Mesodermal cell (in vitro differentiated cells): ENCODE measurements at regions not wholly inside any gene's neighbourhood (a gene's known extent, or its start where the extent isn't known, plus 50 kb on each side); places are given as distances from the start of the nearest gene placed in this dataset.

Experiments
- H3K27ac ChIP-seq: 2 replicates; pipeline ENCODE4 v1.7.0; 2013; ENCODE audit warnings: mild to moderate bottlenecking, low read depth, low read length, moderate library complexity; ENCODE audit not compliant: severe bottlenecking
- H3K36me3 ChIP-seq: 2 replicates; pipeline ENCODE4 v1.7.1; 2013; ENCODE audit warnings: mild to moderate bottlenecking, low read length, moderate library complexity; ENCODE audit not compliant: control insufficient read depth, insufficient read depth
- H3K4me1 ChIP-seq: one replicate; pipeline ENCODE4 v1.7.1; 2013; ENCODE audit warnings: mild to moderate bottlenecking, low read length; ENCODE audit not compliant: insufficient read depth, control insufficient read depth, poor library complexity, severe bottlenecking
- H3K4me3 ChIP-seq: 2 replicates; pipeline ENCODE4 v1.7.0; 2013; ENCODE audit warnings: low read length, control low read depth, mild to moderate bottlenecking; ENCODE audit not compliant: insufficient read depth, poor library complexity, severe bottlenecking; ENCODE audit errors: extremely low read depth
- H3K9me3 ChIP-seq: 2 replicates; pipeline ENCODE4 v1.7.1; 2013; ENCODE audit warnings: mild to moderate bottlenecking, low read length, moderate library complexity; ENCODE audit not compliant: control insufficient read depth
- WGBS, 2 experiments: methylation state at CpG; one replicate each; pipeline ENCODE4 v1.1.5; 2013; ENCODE audit warnings: missing lambda C conversion rate in 2 of 2; ENCODE audit not compliant: insufficient coverage in 2 of 2; 5-methylcytosine and 5-hydroxymethylcytosine counted together

- Histone ChIP-seq H3K9me3 (no peaks in the 10 kb centered on the region), H3K27ac (no peak overlapping the region), H3K4me3 (no peak overlapping the region), H3K4me1 (no peaks in the 10 kb centered on the region), H3K36me3 (no peaks in the 10 kb centered on the region)
- 80% methylated on average over 1 of the region's 4 CpGs; no CpG with 5 or more reads in 1 of the 2 experiments for WGBS, 2 experiments
These were observed 340.9 kb upstream of the THRB start for GRCh38 chr3:24835510-24835909.

DNA sequence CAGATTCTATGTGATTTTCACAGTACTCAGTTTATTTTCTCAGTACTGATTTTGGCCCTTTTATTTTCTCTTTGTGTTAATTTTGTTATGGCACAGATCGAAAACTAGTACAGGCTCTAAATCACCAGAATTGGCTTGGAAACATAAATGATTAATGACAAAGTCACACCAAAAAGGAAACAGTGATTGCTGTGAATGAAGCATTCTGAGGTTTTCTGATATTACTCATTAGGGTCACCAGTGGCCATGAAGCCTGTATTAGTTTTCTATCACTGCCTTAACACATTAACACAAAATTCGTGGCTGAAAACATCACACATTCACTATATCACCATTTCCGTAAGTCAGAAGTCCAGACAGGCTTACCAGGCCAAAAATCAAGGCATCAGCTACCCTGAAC, 343.0 kb upstream of the THRB start:
- H3K4me1 ChIP-seq, result no peaks in the 10 kb centered on the region
- H3K4me3 ChIP-seq, result no peak overlapping the region
- WGBS, 2 experiments, result 50 to 100% methylated on average over 1 of the region's 3 CpGs
- H3K9me3 ChIP-seq, result no peaks in the 10 kb centered on the region
- H3K27ac ChIP-seq, result no peak overlapping the region
- no peaks in the 10 kb centered on the region for H3K36me3 ChIP-seq

DNA sequence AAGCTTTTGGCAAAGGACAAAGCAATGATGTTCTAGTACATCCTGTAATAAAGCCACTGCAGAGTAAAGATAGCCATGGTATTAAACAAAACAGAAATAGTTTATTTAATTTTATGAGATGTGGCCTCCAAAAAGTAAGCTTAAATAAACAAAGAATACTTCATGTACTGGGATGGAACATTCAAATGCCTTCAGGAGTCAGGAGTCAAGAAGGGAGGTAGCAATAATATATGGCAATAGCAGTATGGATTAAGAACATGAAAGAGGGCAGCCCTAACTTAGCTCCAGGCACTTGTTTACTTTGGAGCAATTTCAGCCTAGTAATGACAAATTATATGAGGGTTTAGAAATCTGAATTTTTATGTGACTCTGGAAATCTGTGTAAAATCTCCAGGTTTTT, 343.9 kb upstream of the THRB start:
- H3K4me1 ChIP-seq, result no peaks in the 10 kb centered on the region
- no peak overlapping the region for H3K4me3 ChIP-seq
- H3K27ac ChIP-seq, result no peak overlapping the region
- no peaks in the 10 kb centered on the region for H3K36me3 ChIP-seq
- H3K9me3 ChIP-seq, result no peaks in the 10 kb centered on the region

- Histone ChIP-seq H3K36me3 (no peaks in the 10 kb centered on the region), H3K9me3 (no peaks in the 10 kb centered on the region), H3K4me1 (no peaks in the 10 kb centered on the region), H3K27ac (no peak overlapping the region), H3K4me3 (no peak overlapping the region)
- 83 to 100% methylated on average over 1 of the region's 2 CpGs for WGBS, 2 experiments
These were observed 349.3 kb upstream of the THRB start for GRCh38 chr3:24843955-24844354.

DNA sequence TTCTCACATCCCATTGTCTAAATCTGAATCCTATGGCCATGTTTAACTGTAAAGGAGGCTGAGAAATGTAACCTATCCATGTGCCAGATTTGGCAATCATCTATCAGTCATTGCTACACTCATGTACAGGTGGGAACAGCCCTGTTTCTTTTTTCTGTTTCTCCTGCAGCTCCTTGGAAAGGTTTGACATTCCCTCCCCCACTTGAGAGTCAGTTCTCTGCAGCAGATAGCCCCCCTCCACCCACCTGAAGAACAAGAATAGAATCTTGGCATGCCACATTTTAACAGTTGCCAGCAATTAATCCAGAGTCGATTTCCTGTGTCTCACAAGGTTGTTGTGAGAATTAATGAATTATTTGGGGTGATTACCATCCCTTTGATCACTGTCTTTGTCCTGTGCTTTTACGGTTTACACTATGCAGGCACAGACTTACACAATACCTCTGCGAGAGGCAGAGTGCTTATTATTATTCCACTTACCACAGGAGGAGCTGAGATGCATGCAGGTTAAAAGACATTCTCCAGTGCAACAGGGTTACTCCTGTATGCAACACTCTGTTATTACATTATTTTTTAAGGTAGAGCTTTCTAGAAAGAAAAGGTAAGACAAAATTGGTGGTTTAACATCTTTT, 351.0 kb upstream of the THRB start:
- H3K4me3 ChIP-seq, result no peak overlapping the region
- no peaks in the 10 kb centered on the region for H3K4me1 ChIP-seq
- H3K36me3 ChIP-seq, result no peaks in the 10 kb centered on the region
- WGBS, 2 experiments, result 36 to 67% methylated on average over 1 to 2 of the region's 3 CpGs
- no peak overlapping the region for H3K27ac ChIP-seq
- H3K9me3 ChIP-seq, result no peaks in the 10 kb centered on the region

DNA sequence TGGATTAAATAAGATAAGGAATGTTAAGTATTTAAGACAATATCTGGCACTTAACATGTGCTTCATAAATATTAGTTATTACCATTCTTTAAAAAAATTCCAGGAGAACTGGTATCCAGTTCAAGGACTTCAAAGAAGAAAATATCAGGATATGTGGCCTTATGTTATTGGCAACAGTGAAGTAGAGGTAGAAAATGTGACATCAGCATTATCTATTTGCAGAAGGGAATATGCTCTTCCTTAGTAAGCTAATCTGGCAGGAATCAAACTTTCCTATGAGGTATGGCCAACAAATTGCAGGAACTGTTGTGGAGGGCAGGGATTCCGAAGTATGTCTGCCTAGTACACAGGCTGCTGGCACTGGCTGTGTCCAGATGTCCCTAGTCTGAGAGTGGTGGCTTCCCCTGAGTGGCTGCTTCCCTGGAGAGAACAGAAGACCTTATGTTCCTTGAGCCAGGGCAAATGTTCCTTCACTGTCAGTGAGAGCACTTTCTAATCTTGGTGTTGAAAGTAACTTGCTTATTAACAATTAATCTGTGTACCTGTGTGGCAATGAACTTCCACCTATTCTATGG, 351.7 kb upstream of the THRB start:
- Histone ChIP-seq H3K4me1 (no peaks in the 10 kb centered on the region), H3K4me3 (no peak overlapping the region), H3K36me3 (no peaks in the 10 kb centered on the region), H3K27ac (no peak overlapping the region), H3K9me3 (no peaks in the 10 kb centered on the region)
- 88% methylated on average over 1 of the region's 1 CpG; no CpG with 5 or more reads in 1 of the 2 experiments for WGBS, 2 experiments

GRCh38 chr3:24850245-24850644, 355.6 kb upstream of the THRB start:
- H3K9me3 ChIP-seq, result no peaks in the 10 kb centered on the region
- H3K4me3 ChIP-seq, result no peak overlapping the region
- H3K36me3 ChIP-seq, result no peaks in the 10 kb centered on the region
- WGBS, 2 experiments, result 67 to 83% methylated on average over 1 of the region's 2 CpGs
- no peaks in the 10 kb centered on the region for H3K4me1 ChIP-seq
- no peak overlapping the region for H3K27ac ChIP-seq

GRCh38 chr3:24853685-24854490, 359.2 kb upstream of the THRB start:
- H3K36me3 ChIP-seq, result no peaks in the 10 kb centered on the region
- 75 to 82% methylated on average over 2 to 3 of the region's 4 CpGs for WGBS, 2 experiments
- H3K4me1 ChIP-seq, result no peaks in the 10 kb centered on the region
- H3K27ac ChIP-seq, result no peak overlapping the region
- no peaks in the 10 kb centered on the region for H3K9me3 ChIP-seq
- no peak overlapping the region for H3K4me3 ChIP-seq

GRCh38 chr3:24854748-24855147, 360.1 kb upstream of the THRB start:
- no peak overlapping the region for H3K27ac ChIP-seq
- no peak overlapping the region for H3K4me3 ChIP-seq
- H3K9me3 ChIP-seq, result no peaks in the 10 kb centered on the region
- H3K4me1 ChIP-seq, result no peaks in the 10 kb centered on the region
- 100% methylated on average over 1 of the region's 4 CpGs for WGBS, 2 experiments
- H3K36me3 ChIP-seq, result no peaks in the 10 kb centered on the region

GRCh38 chr3:24857945-24858344, 363.3 kb upstream of the THRB start:
- H3K4me3 ChIP-seq, result no peak overlapping the region
- no peaks in the 10 kb centered on the region for H3K36me3 ChIP-seq
- no peak overlapping the region for H3K27ac ChIP-seq
- H3K9me3 ChIP-seq, result no peaks in the 10 kb centered on the region
- no CpG with 5 or more reads among the region's 1 CpG for WGBS, 2 experiments
- no peaks in the 10 kb centered on the region for H3K4me1 ChIP-seq

- 93% methylated on average over 3 to 4 of the region's 5 CpGs for whole genome bisulfite sequencing, 2 experiments
- H3K4me1 ChIP-seq, result no peaks in the 10 kb centered on the region
- H3K9me3 ChIP-seq, result no peaks in the 10 kb centered on the region
- no peak overlapping the region for H3K4me3 ChIP-seq
- H3K36me3 ChIP-seq, result no peaks in the 10 kb centered on the region
- no peak overlapping the region for H3K27ac ChIP-seq
These were observed 368.6 kb upstream of the THRB start for GRCh38 chr3:24863215-24863614.
